Naive thymus-derived CD4-positive, alpha-beta T cell (primary cell): ENCODE measurements at regions not wholly inside any gene's neighbourhood (a gene's known extent, or its start where the extent isn't known, plus 50 kb on each side); places are given as distances from the start of the nearest gene placed in this dataset.

Experiments used
- ATAC-seq: fragments of 150-1000 bp; cut with Tn5 transposase; 2 replicates; pipeline ENCODE4 v1.10.0; 2021; ENCODE audit warnings: mild to moderate bottlenecking, moderate library complexity
- CTCF ChIA-PET: fragments of 350-600 bp; sonication (Branson Sonifier 250); formaldehyde crosslinking; loops from one replicate; lab custom pipeline; 2021; ENCODE audit warnings: antibody characterized with exemption; lab: Charles Lee
- POLR2A ChIA-PET: fragments of 350-600 bp; sonication (Branson Sonifier 250); formaldehyde crosslinking; loops from one replicate; lab custom pipeline; 2021; ENCODE audit warnings: antibody characterized with exemption, inconsistent platforms; lab: Charles Lee
- DNase-seq, 9 donors: peaks; one replicate each; pipeline versions ENCODE4 v3.0.0 to v3.0.0-alpha.2; 2020 to 2022; ENCODE audit warnings: mixed read lengths in 1 of 9
- H3K27ac ChIP-seq: one replicate; pipeline ENCODE4 v1.7.0; 2013; ENCODE audit warnings: mild to moderate bottlenecking, low read depth, low read length, moderate library complexity
- H3K27me3 ChIP-seq, 2 donors: one replicate each; pipeline ENCODE4 v1.7.0; 2013; ENCODE audit warnings: low read length in 2 of 2, mild to moderate bottlenecking in 2 of 2, moderate library complexity in 2 of 2; ENCODE audit not compliant: control insufficient read depth in 2 of 2, insufficient read depth in 2 of 2
- H3K36me3 ChIP-seq, 3 experiments: 1 replicate in 2 of 3; 2 replicates in 1 of 3; pipeline ENCODE4 v1.7.0; 2013; ENCODE audit warnings: low read length in 3 of 3, mild to moderate bottlenecking in 3 of 3, moderate library complexity in 1 of 3; ENCODE audit not compliant: insufficient read depth in 3 of 3, control insufficient read depth in 2 of 3
- H3K4me1 ChIP-seq, 2 donors: one replicate each; pipeline ENCODE4 v1.7.0; 2013; ENCODE audit warnings: low read length in 2 of 2, mild to moderate bottlenecking in 2 of 2, moderate library complexity in 1 of 2; ENCODE audit not compliant: control insufficient read depth in 2 of 2, insufficient read depth in 2 of 2
- H3K4me3 ChIP-seq: 2 replicates; pipeline ENCODE4 v1.7.0; 2013; ENCODE audit warnings: mild to moderate bottlenecking, low read length
- H3K9me3 ChIP-seq, 3 experiments: 1 replicate in 2 of 3; 2 replicates in 1 of 3; pipeline ENCODE4 v1.7.0; 2013; ENCODE audit warnings: low read length in 3 of 3; ENCODE audit not compliant: control insufficient read depth in 2 of 3
- H3K27ac Mint-ChIP-seq, 9 donors: one replicate each; pipeline ENCODE4 v1.8.0; 2020 to 2022; ENCODE audit warnings: mixed read lengths in 9 of 9, mild to moderate bottlenecking in 8 of 9, moderate library complexity in 5 of 9, inconsistent platforms in 2 of 9
- H3K27me3 Mint-ChIP-seq, 5 donors: one replicate each; pipeline ENCODE4 v1.8.0; 2021 to 2022; ENCODE audit warnings: mixed read lengths in 5 of 5, mild to moderate bottlenecking in 1 of 5
- H3K36me3 Mint-ChIP-seq, 5 donors: one replicate each; pipeline ENCODE4 v1.8.0; 2020 to 2022; ENCODE audit warnings: mixed read lengths in 5 of 5, mild to moderate bottlenecking in 3 of 5, inconsistent platforms in 1 of 5
- H3K4me1 Mint-ChIP-seq, 7 donors: one replicate each; pipeline ENCODE4 v1.8.0; 2020 to 2022; ENCODE audit warnings: mixed read lengths in 7 of 7, mild to moderate bottlenecking in 3 of 7, inconsistent platforms in 1 of 7
- H3K4me3 Mint-ChIP-seq, 10 donors: one replicate each; pipeline ENCODE4 v1.8.0; 2020 to 2022; ENCODE audit warnings: mild to moderate bottlenecking in 10 of 10, mixed read lengths in 10 of 10, moderate library complexity in 6 of 10, inconsistent platforms in 2 of 10
- H3K9me3 Mint-ChIP-seq, 11 donors: one replicate each; pipeline ENCODE4 v1.8.0; 2020 to 2022; ENCODE audit warnings: mixed read lengths in 11 of 11, mild to moderate bottlenecking in 4 of 11, inconsistent platforms in 1 of 11, moderate library complexity in 1 of 11
- intact Hi-C, 2 donors: fragments of 100-400 bp; cut with micrococcal nuclease; formaldehyde crosslinking; loops; one replicate each; pipeline ENCODE4 v1.15.1; 2023

- Mint-ChIP-seq H3K4me1 (peaks cover 2 to 14% (median 11%) of the 10 kb centered on the region in 7 donors), H3K27me3 (peaks cover 0 to 19% (median 11%) of the 10 kb centered on the region in 5 donors), H3K27ac (no peak overlapping the region), H3K4me3 (no peak overlapping the region), H3K9me3 (no peaks in the 10 kb centered on the region), H3K36me3 (peaks cover 0 to 7% (median 0%) of the 10 kb centered on the region in 5 donors)
- no peak overlapping the region for H3K27ac ChIP-seq
- DNase-seq: no peak
- CTCF ChIA-PET: no interaction called here
- H3K27me3 ChIP-seq: no peaks in the 10 kb centered on the region
- no peaks in the 10 kb centered on the region for H3K36me3 ChIP-seq
- intact Hi-C loops: loop anchor here in 1 of 2 donors (5.0 kb wide), 1 partner anchor 613 kb away; no protein-coding TSS in a partner anchor
- POLR2A ChIA-PET: no interaction called here
- H3K4me3 ChIP-seq: no peak overlapping the region
- H3K9me3 ChIP-seq: no peaks in the 10 kb centered on the region
- no peaks in the 10 kb centered on the region for H3K4me1 ChIP-seq
- no peak for ATAC-seq
Observed at GRCh38 chr20:24304291-24304690, 165.1 kb upstream of the SYNDIG1 start.

GRCh38 chr20:24303393-24304170 lies 165.8 kb upstream of the SYNDIG1 start:
- CTCF ChIA-PET: no interaction called here
- ATAC-seq: no peak

GRCh38 chr20:24297993-24298392 lies 171.4 kb upstream of the SYNDIG1 start:
- Mint-ChIP-seq H3K27ac (no peak overlapping the region), H3K36me3 (peaks cover 0 to 7% (median 0%) of the 10 kb centered on the region in 5 donors), H3K4me1 (no peaks in the 10 kb centered on the region), H3K4me3 (no peak overlapping the region), H3K27me3 (peaks cover 0 to 17% (median 8%) of the 10 kb centered on the region in 5 donors), H3K9me3 (peaks cover 0 to 2% (median 0%) of the 10 kb centered on the region in 11 donors)
- Histone ChIP-seq H3K27ac (no peak overlapping the region), H3K27me3 (no peaks in the 10 kb centered on the region), H3K4me1 (no peaks in the 10 kb centered on the region), H3K36me3 (no peaks in the 10 kb centered on the region), H3K9me3 (no peaks in the 10 kb centered on the region), H3K4me3 (no peak overlapping the region)
- no peak for DNase-seq
- intact Hi-C loops: no loop called here
- ChIA-PET POLR2A (no interaction called here), CTCF (no interaction called here)
- no peak for ATAC-seq

More at GRCh38 chr20:24303393-24304170, 165.8 kb upstream of the SYNDIG1 start:
- no peak overlapping the region for H3K27ac Mint-ChIP-seq
- no peaks in the 10 kb centered on the region for H3K4me1 ChIP-seq
- H3K27ac ChIP-seq: no peak overlapping the region
- intact Hi-C loops: loop anchor here in 1 of 2 donors (5.0 kb wide), 1 partner anchor 614 kb away; no protein-coding TSS in a partner anchor
- peaks cover 0 to 25% (median 11%) of the 10 kb centered on the region in 5 donors for H3K27me3 Mint-ChIP-seq
- peaks cover 2 to 14% (median 11%) of the 10 kb centered on the region in 7 donors for H3K4me1 Mint-ChIP-seq
- POLR2A ChIA-PET: no interaction called here
- no peak overlapping the region for H3K4me3 ChIP-seq
- H3K4me3 Mint-ChIP-seq: no peak overlapping the region
- H3K36me3 Mint-ChIP-seq: peaks cover 0 to 7% (median 0%) of the 10 kb centered on the region in 5 donors
- H3K36me3 ChIP-seq: no peaks in the 10 kb centered on the region
- H3K27me3 ChIP-seq: no peaks in the 10 kb centered on the region
- H3K9me3 Mint-ChIP-seq: no peaks in the 10 kb centered on the region
- DNase-seq: no peak
- H3K9me3 ChIP-seq: no peaks in the 10 kb centered on the region

GRCh38 chr20:24296477-24297261 lies 172.8 kb upstream of the SYNDIG1 start:
- Histone ChIP-seq H3K27ac (no peak overlapping the region), H3K9me3 (no peaks in the 10 kb centered on the region), H3K36me3 (no peaks in the 10 kb centered on the region), H3K4me1 (no peaks in the 10 kb centered on the region), H3K27me3 (no peaks in the 10 kb centered on the region), H3K4me3 (no peak overlapping the region)
- Mint-ChIP-seq H3K27ac (no peak overlapping the region), H3K4me1 (peaks cover 0 to 2% (median 2%) of the 10 kb centered on the region in 7 donors), H3K36me3 (peaks cover 0 to 7% (median 0%) of the 10 kb centered on the region in 5 donors), H3K27me3 (peaks cover 0 to 17% (median 5%) of the 10 kb centered on the region in 5 donors), H3K4me3 (no peak overlapping the region), H3K9me3 (peaks cover 0 to 3% (median 0%) of the 10 kb centered on the region in 11 donors)
- DNase-seq (no peak), ATAC-seq (no peak)
- intact Hi-C loops: no loop called here
- ChIA-PET CTCF (no interaction called here), POLR2A (no interaction called here)

- peak overlapping the region in 6 of 9 donors; percentile 31 to 86 (median 54) for H3K27ac Mint-ChIP-seq
- H3K4me1 Mint-ChIP-seq: peaks cover 12 to 31% (median 26%) of the 10 kb centered on the region in 7 donors
Observed at GRCh38 chr20:24291014-24291413, 178.4 kb upstream of the SYNDIG1 start.

GRCh38 chr20:24289737-24290481 lies 179.5 kb upstream of the SYNDIG1 start:
- H3K27me3 ChIP-seq: no peaks in the 10 kb centered on the region
- peak overlapping the region; percentile 10 for H3K27ac ChIP-seq
- Mint-ChIP-seq H3K4me3 (peak overlapping the region; percentile 52 to 82 (median 74)), H3K4me1 (peaks cover 12 to 31% (median 26%) of the 10 kb centered on the region in 7 donors), H3K9me3 (peaks cover 0 to 13% (median 3%) of the 10 kb centered on the region in 11 donors), H3K27ac (peak overlapping the region; percentile 68 to 94 (median 86)), H3K27me3 (no peaks in the 10 kb centered on the region), H3K36me3 (peaks cover 0 to 13% (median 0%) of the 10 kb centered on the region in 5 donors)
- ChIA-PET CTCF (no interaction called here), POLR2A (no interaction called here)
- no peaks in the 10 kb centered on the region for H3K36me3 ChIP-seq
- peak; percentile 56 for ATAC-seq
- peak in 6 of 9 donors; percentile 19 to 41 (median 28) for DNase-seq
- intact Hi-C loops: no loop called here
- no peaks in the 10 kb centered on the region for H3K9me3 ChIP-seq
- H3K4me3 ChIP-seq: no peak overlapping the region
- peaks cover 0 to 13% of the 10 kb centered on the region in 2 donors for H3K4me1 ChIP-seq

More at GRCh38 chr20:24291014-24291413, 178.4 kb upstream of the SYNDIG1 start:
- no peak overlapping the region for H3K4me3 ChIP-seq
- peak overlapping the region in 4 of 10 donors; percentile 19 to 75 (median 60) for H3K4me3 Mint-ChIP-seq
- H3K27ac ChIP-seq: no peak overlapping the region
- H3K27me3 ChIP-seq: no peaks in the 10 kb centered on the region
- H3K9me3 Mint-ChIP-seq: peaks cover 0 to 13% (median 3%) of the 10 kb centered on the region in 11 donors
- H3K36me3 ChIP-seq: no peaks in the 10 kb centered on the region
- intact Hi-C loops: no loop called here
- peaks cover 0 to 10% (median 0%) of the 10 kb centered on the region in 5 donors for H3K36me3 Mint-ChIP-seq
- peaks cover 0 to 13% of the 10 kb centered on the region in 2 donors for H3K4me1 ChIP-seq
- H3K9me3 ChIP-seq: no peaks in the 10 kb centered on the region
- ChIA-PET POLR2A (interaction anchor here (0.6 kb wide), 1 partner anchor 79 kb away, joined by 3 read pairs; no protein-coding TSS in a partner anchor), CTCF (no interaction called here)
- DNase-seq (no peak), ATAC-seq (no peak)
- no peaks in the 10 kb centered on the region for H3K27me3 Mint-ChIP-seq
